WTC11 (cell line): ENCODE measurements at regions not wholly inside any gene's neighbourhood (a gene's known extent, or its start where the extent isn't known, plus 50 kb on each side); places are given as distances from the start of the nearest gene placed in this dataset.

ENCODE experiments used
- ATAC-seq: fragments of 200-7000 bp; cut with Tn5 transposase; 2 replicates; pipeline ENCODE4 v1.10.0; 2021; ENCODE audit warnings: mild to moderate bottlenecking, moderate library complexity
- CTCF ChIA-PET: fragments of 300-600 bp; sonication (Branson Sonifier 250); formaldehyde crosslinking; loops from one replicate; lab custom pipeline; 2021; ENCODE audit warnings: antibody characterized with exemption; lab: Charles Lee
- POLR2A ChIA-PET: fragments of 350-600 bp; sonication (Branson Sonifier 250); formaldehyde crosslinking; loops from one replicate; lab custom pipeline; 2021; ENCODE audit warnings: antibody characterized with exemption; lab: Charles Lee
- DNase-seq: peaks from one replicate; pipeline ENCODE4 v3.0.0; 2021; ENCODE audit warnings: low spot score
- H3K27ac Mint-ChIP-seq: 2 replicates; pipeline ENCODE4 v1.8.0; 2021; ENCODE audit warnings: mixed read lengths
- H3K27me3 Mint-ChIP-seq: 2 replicates; pipeline ENCODE4 v1.8.0; 2021; ENCODE audit warnings: low read depth, mild to moderate bottlenecking, moderate library complexity, mixed read lengths
- H3K36me3 Mint-ChIP-seq: 2 replicates; pipeline ENCODE4 v1.8.0; 2021; ENCODE audit warnings: mixed read lengths
- H3K4me1 Mint-ChIP-seq: 2 replicates; pipeline ENCODE4 v1.8.0; 2022; ENCODE audit warnings: mixed read lengths
- H3K4me3 Mint-ChIP-seq: 2 replicates; pipeline ENCODE4 v1.8.0; 2021; ENCODE audit warnings: mild to moderate bottlenecking, moderate library complexity, mixed read lengths
- H3K9me3 Mint-ChIP-seq: 2 replicates; pipeline ENCODE4 v1.8.0; 2021; ENCODE audit warnings: mixed read lengths
- ATF1 ChIP-seq: sonication (generic); formaldehyde crosslinking; IDR thresholded peaks from 2 replicates; pipeline ENCODE4 v1.8.1; 2023; ENCODE audit warnings: mild to moderate bottlenecking, moderate library complexity, missing genetic modification reagents
- EMX1 ChIP-seq: fragments of 250-450 bp; sonication (Bioruptor Pico); IDR thresholded peaks from 2 replicates; pipeline ENCODE4 v1.8.0; 2021; ENCODE audit warnings: mild to moderate bottlenecking
- ESRRA ChIP-seq: sonication (generic); formaldehyde crosslinking; IDR thresholded peaks from 2 replicates; pipeline ENCODE4 v1.8.1; 2022; ENCODE audit warnings: mild to moderate bottlenecking, missing genetic modification reagents, borderline replicate concordance
- FOXP1 ChIP-seq: sonication (generic); formaldehyde crosslinking; IDR thresholded peaks from 2 replicates; pipeline ENCODE4 v1.8.0; 2022; ENCODE audit warnings: missing genetic modification reagents, mild to moderate bottlenecking, moderate library complexity, borderline replicate concordance
- GTF2I ChIP-seq: fragments of 250-450 bp; sonication (Bioruptor Pico); conservative IDR thresholded peaks from 2 replicates; pipeline ENCODE4 v1.4.0; 2021; ENCODE audit warnings: mild to moderate bottlenecking
- NR2C2 ChIP-seq: sonication (generic); formaldehyde crosslinking; IDR thresholded peaks from 2 replicates; pipeline ENCODE4 v1.8.0; 2022; ENCODE audit warnings: mild to moderate bottlenecking, missing genetic modification reagents
- SMAD3 ChIP-seq: sonication (generic); formaldehyde crosslinking; IDR thresholded peaks from 2 replicates; pipeline ENCODE4 v1.8.0; 2022; ENCODE audit warnings: missing genetic modification reagents, mild to moderate bottlenecking, borderline replicate concordance
- TEAD4 ChIP-seq: sonication (generic); formaldehyde crosslinking; IDR thresholded peaks from 2 replicates; pipeline ENCODE4 v1.8.0; 2022; ENCODE audit warnings: mild to moderate bottlenecking, missing genetic modification reagents
- ZNF121 ChIP-seq: sonication (generic); formaldehyde crosslinking; IDR thresholded peaks from 2 replicates; pipeline ENCODE4 v1.8.0; 2023; ENCODE audit warnings: missing genetic modification reagents
- ZNF138 ChIP-seq: sonication (generic); formaldehyde crosslinking; conservative IDR thresholded peaks from 2 replicates; pipeline ENCODE4 v1.8.1; 2022; ENCODE audit warnings: mild to moderate bottlenecking, moderate library complexity, missing genetic modification reagents
- ZNF219 ChIP-seq: sonication (generic); formaldehyde crosslinking; IDR thresholded peaks from 2 replicates; pipeline ENCODE4 v1.8.0; 2023; ENCODE audit warnings: missing genetic modification reagents, mild to moderate bottlenecking, borderline replicate concordance
- TF ChIP-seq, protein P1 (sequence below): sonication (generic); formaldehyde crosslinking; IDR thresholded peaks from 2 replicates; pipeline ENCODE4 v1.8.1; 2023; ENCODE audit warnings: mild to moderate bottlenecking, missing genetic modification reagents, borderline replicate concordance
- TF ChIP-seq, protein P2 (sequence below): sonication (generic); formaldehyde crosslinking; IDR thresholded peaks from 2 replicates; pipeline ENCODE4 v1.8.0; 2023; ENCODE audit warnings: missing genetic modification reagents, mild to moderate bottlenecking, borderline replicate concordance
- TF ChIP-seq, protein P3 (sequence below): sonication (generic); formaldehyde crosslinking; IDR thresholded peaks from 2 replicates; pipeline ENCODE4 v1.8.1; 2022; ENCODE audit warnings: missing genetic modification reagents, borderline replicate concordance
- TF ChIP-seq, protein P4 (sequence below): sonication (generic); formaldehyde crosslinking; IDR thresholded peaks from 2 replicates; pipeline ENCODE4 v1.8.1; 2022; ENCODE audit warnings: mild to moderate bottlenecking, missing genetic modification reagents, moderate library complexity, borderline replicate concordance
- TF ChIP-seq, protein P5 (sequence below): sonication (generic); formaldehyde crosslinking; IDR thresholded peaks from 2 replicates; pipeline ENCODE4 v1.8.1; 2023; ENCODE audit warnings: mild to moderate bottlenecking, moderate library complexity, missing genetic modification reagents

DNA sequence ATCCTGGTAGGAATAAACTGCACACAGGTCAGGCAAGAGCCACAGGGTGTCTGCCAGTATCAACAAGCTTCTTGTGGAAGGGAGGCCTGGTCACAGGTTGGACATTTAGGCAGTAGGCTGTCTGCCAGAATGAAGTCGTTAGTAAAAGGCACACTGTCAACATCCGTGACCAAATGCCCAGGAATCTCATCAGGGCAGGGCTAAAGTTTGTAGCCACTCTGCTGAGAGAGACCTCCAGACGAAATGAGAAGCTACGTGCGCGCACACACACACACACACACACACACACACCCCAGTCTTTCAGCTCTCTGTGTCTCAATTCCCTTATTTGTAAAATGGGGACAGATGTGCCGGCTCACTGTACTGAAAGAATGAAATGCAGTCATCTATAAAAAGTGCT, 408.7 kb upstream of the ZFP42 start:
- DNase-seq: no peak
- TF ChIP-seq, protein P1, sequence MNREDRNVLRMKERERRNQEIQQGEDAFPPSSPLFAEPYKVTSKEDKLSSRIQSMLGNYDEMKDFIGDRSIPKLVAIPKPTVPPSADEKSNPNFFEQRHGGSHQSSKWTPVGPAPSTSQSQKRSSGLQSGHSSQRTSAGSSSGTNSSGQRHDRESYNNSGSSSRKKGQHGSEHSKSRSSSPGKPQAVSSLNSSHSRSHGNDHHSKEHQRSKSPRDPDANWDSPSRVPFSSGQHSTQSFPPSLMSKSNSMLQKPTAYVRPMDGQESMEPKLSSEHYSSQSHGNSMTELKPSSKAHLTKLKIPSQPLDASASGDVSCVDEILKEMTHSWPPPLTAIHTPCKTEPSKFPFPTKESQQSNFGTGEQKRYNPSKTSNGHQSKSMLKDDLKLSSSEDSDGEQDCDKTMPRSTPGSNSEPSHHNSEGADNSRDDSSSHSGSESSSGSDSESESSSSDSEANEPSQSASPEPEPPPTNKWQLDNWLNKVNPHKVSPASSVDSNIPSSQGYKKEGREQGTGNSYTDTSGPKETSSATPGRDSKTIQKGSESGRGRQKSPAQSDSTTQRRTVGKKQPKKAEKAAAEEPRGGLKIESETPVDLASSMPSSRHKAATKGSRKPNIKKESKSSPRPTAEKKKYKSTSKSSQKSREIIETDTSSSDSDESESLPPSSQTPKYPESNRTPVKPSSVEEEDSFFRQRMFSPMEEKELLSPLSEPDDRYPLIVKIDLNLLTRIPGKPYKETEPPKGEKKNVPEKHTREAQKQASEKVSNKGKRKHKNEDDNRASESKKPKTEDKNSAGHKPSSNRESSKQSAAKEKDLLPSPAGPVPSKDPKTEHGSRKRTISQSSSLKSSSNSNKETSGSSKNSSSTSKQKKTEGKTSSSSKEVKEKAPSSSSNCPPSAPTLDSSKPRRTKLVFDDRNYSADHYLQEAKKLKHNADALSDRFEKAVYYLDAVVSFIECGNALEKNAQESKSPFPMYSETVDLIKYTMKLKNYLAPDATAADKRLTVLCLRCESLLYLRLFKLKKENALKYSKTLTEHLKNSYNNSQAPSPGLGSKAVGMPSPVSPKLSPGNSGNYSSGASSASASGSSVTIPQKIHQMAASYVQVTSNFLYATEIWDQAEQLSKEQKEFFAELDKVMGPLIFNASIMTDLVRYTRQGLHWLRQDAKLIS (CRISPR knock-in tag): no peak
- no peak for TF ChIP-seq FOXP1 (CRISPR knock-in tag)
- no peak for TF ChIP-seq GTF2I
- TF ChIP-seq EMX1 (CRISPR knock-in tag): no peak
- no peak for TF ChIP-seq ATF1 (CRISPR knock-in tag)
- TF ChIP-seq, protein P2, sequence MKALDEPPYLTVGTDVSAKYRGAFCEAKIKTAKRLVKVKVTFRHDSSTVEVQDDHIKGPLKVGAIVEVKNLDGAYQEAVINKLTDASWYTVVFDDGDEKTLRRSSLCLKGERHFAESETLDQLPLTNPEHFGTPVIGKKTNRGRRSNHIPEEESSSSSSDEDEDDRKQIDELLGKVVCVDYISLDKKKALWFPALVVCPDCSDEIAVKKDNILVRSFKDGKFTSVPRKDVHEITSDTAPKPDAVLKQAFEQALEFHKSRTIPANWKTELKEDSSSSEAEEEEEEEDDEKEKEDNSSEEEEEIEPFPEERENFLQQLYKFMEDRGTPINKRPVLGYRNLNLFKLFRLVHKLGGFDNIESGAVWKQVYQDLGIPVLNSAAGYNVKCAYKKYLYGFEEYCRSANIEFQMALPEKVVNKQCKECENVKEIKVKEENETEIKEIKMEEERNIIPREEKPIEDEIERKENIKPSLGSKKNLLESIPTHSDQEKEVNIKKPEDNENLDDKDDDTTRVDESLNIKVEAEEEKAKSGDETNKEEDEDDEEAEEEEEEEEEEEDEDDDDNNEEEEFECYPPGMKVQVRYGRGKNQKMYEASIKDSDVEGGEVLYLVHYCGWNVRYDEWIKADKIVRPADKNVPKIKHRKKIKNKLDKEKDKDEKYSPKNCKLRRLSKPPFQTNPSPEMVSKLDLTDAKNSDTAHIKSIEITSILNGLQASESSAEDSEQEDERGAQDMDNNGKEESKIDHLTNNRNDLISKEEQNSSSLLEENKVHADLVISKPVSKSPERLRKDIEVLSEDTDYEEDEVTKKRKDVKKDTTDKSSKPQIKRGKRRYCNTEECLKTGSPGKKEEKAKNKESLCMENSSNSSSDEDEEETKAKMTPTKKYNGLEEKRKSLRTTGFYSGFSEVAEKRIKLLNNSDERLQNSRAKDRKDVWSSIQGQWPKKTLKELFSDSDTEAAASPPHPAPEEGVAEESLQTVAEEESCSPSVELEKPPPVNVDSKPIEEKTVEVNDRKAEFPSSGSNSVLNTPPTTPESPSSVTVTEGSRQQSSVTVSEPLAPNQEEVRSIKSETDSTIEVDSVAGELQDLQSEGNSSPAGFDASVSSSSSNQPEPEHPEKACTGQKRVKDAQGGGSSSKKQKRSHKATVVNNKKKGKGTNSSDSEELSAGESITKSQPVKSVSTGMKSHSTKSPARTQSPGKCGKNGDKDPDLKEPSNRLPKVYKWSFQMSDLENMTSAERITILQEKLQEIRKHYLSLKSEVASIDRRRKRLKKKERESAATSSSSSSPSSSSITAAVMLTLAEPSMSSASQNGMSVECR (CRISPR knock-in tag): no peak
- TF ChIP-seq, protein P3, sequence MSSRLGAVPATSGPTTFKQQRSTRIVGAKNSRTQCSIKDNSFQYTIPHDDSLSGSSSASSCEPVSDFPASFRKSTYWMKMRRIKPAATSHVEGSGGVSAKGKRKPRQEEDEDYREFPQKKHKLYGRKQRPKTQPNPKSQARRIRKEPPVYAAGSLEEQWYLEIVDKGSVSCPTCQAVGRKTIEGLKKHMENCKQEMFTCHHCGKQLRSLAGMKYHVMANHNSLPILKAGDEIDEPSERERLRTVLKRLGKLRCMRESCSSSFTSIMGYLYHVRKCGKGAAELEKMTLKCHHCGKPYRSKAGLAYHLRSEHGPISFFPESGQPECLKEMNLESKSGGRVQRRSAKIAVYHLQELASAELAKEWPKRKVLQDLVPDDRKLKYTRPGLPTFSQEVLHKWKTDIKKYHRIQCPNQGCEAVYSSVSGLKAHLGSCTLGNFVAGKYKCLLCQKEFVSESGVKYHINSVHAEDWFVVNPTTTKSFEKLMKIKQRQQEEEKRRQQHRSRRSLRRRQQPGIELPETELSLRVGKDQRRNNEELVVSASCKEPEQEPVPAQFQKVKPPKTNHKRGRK (CRISPR knock-in tag): no peak
- TF ChIP-seq, protein P4, sequence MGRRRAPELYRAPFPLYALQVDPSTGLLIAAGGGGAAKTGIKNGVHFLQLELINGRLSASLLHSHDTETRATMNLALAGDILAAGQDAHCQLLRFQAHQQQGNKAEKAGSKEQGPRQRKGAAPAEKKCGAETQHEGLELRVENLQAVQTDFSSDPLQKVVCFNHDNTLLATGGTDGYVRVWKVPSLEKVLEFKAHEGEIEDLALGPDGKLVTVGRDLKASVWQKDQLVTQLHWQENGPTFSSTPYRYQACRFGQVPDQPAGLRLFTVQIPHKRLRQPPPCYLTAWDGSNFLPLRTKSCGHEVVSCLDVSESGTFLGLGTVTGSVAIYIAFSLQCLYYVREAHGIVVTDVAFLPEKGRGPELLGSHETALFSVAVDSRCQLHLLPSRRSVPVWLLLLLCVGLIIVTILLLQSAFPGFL: no peak
- no peak for TF ChIP-seq ZNF219 (CRISPR knock-in tag)
- ChIA-PET POLR2A (no interaction called here), CTCF (no interaction called here)
- peak overlapping the region; percentile 6; the same call in 1 of the 2 replicates for H3K27ac Mint-ChIP-seq
- no peaks in the 10 kb centered on the region for H3K27me3 Mint-ChIP-seq
- no peak for ATAC-seq
- no peaks in the 10 kb centered on the region for H3K9me3 Mint-ChIP-seq
- H3K4me1 Mint-ChIP-seq: no peaks in the 10 kb centered on the region
- no peaks in the 10 kb centered on the region for H3K36me3 Mint-ChIP-seq
- no peak overlapping the region for H3K4me3 Mint-ChIP-seq

DNA sequence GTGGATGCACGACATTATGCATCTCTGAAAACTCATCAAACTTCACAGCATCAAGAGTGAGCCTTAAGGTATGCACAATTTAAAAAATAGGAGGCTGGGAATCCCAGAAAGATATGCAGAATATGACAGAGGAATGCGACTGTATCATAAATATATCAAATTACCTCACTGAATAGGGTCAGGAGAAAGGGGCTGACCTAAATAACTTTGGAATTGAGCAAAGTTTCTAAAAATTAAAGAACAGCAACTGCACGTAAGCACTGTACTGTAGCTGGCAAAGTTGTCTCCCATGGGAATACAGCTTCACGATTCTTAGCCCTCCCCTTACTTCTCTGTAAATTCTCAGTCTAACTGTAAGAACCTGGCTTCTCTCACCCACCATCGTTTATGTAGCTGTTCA, 397.4 kb upstream of the ZFP42 start:
- Mint-ChIP-seq H3K36me3 (no peaks in the 10 kb centered on the region), H3K4me3 (no peak overlapping the region), H3K4me1 (peaks cover 6% of the 10 kb centered on the region; the same call in 1 of the 2 replicates), H3K27ac (no peak overlapping the region), H3K9me3 (peaks cover 4% of the 10 kb centered on the region; the same call in 1 of the 2 replicates), H3K27me3 (no peaks in the 10 kb centered on the region)
- TF ChIP-seq, protein P5, sequence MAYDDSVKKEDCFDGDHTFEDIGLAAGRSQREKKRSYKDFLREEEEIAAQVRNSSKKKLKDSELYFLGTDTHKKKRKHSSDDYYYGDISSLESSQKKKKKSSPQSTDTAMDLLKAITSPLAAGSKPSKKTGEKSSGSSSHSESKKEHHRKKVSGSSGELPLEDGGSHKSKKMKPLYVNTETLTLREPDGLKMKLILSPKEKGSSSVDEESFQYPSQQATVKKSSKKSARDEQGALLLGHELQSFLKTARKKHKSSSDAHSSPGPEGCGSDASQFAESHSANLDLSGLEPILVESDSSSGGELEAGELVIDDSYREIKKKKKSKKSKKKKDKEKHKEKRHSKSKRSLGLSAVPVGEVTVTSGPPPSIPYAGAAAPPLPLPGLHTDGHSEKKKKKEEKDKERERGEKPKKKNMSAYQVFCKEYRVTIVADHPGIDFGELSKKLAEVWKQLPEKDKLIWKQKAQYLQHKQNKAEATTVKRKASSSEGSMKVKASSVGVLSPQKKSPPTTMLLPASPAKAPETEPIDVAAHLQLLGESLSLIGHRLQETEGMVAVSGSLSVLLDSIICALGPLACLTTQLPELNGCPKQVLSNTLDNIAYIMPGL (CRISPR knock-in tag): no peak
- no peak for TF ChIP-seq SMAD3 (CRISPR knock-in tag)
- TF ChIP-seq TEAD4: no peak
- no peak for TF ChIP-seq GTF2I
- TF ChIP-seq ESRRA (CRISPR knock-in tag): no peak
- TF ChIP-seq ZNF121: no peak
- TF ChIP-seq NR2C2: no peak
- TF ChIP-seq ZNF138: no peak
- POLR2A ChIA-PET: no interaction called here
- DNase-seq: no peak
- CTCF ChIA-PET: no interaction called here
- no peak for ATAC-seq
